NCI-H2029 treated with DMSO at 0.1 percent for 48 hours (cell line): ENCODE measurements at regions not wholly inside any gene's neighbourhood (a gene's known extent, or its start where the extent isn't known, plus 50 kb on each side); places are given as distances from the start of the nearest gene placed in this dataset.

ENCODE experiments used
- DNase-seq: peaks from one replicate; lab custom pipeline; 2025; lab: John Stamatoyannopoulos, UW

DNA sequence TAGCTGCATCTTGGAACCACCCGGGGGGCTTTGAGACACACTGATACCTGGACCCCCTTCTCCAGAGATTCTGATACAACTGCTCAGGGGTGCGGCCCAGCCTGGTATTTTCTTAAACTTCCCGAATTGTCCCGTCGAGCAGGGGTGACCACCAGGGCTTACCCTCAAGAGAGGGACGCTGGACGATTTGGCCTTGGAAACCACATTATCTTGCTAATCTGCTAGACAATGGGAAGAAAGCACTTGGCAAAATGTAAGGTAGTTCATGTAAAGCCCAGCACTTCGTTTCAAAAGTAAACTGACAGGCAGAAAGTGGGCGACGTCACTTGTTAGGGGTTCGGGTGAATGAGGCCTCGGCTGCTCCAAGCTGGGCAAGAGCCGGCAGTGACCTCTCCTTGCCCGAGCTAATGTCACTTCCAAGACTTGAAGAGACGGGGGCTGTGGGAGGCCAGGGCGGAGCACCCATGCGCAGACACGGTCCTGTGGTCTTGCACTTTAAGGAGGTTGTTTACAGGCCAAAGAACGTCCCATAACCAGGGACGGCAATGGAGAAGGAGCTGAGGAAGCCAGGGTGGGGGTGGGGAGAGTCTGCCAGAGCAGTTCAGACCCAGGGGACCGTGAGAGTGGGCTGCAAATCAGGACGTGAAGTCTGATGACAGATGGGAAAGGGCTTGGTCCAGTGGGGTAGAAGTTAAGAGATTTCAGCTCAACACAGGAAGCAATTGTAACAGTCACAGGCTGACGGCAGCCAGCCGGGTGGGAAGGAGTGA, 152.7 kb upstream of the GSE1 start:
- DNase-seq: no peak

- DNase-seq: no peak
Observed at GRCh38 chr16:85461022-85461813, 151.9 kb upstream of the GSE1 start.

DNA sequence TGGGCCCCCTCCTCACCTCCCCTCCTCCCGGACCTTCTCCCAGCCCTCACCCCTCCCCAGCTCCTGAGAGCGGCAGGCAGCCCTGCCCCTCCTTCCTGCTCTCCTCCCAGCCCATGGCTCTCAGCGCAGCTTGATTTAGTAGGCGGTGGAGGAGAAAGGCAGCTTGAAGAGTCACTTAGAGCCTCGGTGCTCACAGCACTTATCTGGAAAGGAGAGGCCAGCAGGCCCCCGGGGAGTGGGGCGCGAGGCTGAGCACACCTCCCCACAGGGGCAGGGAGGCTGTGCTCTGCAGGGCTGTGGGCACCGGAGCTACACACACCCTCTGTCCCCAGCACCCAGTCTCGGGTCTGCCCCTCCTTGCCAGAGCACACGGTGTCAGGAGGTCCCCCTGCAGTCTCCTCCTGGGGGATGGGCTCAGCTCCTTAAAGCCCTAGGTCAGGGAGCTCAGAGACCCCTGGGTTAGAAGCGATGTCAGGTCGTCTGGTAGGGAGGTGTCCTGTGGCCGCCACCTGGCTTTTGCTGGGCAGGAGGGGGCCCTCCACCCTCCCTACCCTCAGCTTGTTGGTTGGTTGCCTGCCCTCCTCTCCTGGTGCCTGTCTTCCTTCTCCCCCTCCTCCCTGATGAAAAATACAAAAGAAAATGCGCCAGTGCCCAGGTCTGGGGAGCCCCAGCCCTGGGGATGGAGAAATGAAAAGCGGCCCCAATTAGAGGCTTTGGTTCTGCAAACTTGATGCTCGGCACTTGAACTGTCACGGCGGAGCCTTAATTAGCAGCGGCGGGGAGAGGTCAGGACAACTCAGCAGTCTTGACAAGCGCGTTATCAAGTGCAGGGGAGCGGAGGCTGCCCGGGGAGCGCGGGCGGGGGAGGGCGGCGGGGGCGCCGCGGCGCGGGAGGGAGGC, 151.1 kb upstream of the GSE1 start:
- no peak for DNase-seq

- no peak for DNase-seq
Observed at GRCh38 chr16:85462714-85463611, 150.2 kb upstream of the GSE1 start.

- no peak for DNase-seq
Observed at GRCh38 chr16:85463672-85464382, 149.3 kb upstream of the GSE1 start.

DNA sequence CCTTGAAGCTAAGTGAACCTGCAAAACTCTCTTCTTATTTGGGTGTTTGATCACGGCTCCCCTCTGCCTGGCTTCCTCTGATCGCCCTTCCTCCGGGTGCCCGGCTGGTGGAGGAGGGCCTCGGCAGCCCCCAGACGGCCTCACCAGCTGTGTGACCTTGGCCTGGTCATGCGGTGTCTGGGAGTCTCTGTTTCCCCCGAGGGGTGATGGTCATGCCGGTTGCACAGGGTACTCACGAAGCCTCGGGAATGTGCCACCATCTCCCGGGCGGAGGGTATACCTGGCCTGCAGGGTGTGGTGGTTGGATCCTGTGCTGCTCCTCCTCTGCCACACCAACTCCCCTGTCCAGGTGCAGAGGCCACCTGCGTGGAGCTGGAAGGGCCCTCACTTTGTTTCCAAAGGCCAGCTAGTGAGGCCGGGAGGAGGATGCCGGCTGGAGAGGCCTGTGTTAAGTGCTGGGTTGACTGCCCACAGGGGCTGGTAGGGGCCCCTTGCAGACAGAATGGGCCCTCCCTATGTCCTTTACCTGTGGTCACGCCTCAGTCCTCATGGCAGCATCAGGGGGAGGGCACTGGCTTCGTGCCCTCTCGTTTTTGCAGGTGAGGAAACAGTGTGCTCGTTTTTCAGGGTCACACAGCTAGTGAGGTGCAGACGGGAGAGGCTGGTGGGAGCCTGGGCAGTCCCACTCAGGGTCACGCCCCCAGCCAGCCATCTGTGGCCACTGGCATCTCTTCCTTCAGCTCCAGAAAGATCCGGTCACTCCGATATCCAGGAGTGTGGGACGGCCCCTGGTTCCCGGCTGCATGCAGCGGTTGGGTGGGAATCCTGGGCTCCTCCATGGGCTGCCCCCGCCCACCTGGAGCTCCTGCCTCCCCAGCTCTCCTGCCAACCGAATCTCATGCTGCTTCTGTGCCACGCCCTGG, 148.5 kb upstream of the GSE1 start:
- no peak for DNase-seq

- DNase-seq: no peak
Observed at GRCh38 chr16:85465328-85466303, 147.5 kb upstream of the GSE1 start.

- DNase-seq: no peak
Observed at GRCh38 chr16:85466304-85466700, 146.8 kb upstream of the GSE1 start.

GRCh38 chr16:85466989-85467388, 146.1 kb upstream of the GSE1 start:
- no peak for DNase-seq

DNA sequence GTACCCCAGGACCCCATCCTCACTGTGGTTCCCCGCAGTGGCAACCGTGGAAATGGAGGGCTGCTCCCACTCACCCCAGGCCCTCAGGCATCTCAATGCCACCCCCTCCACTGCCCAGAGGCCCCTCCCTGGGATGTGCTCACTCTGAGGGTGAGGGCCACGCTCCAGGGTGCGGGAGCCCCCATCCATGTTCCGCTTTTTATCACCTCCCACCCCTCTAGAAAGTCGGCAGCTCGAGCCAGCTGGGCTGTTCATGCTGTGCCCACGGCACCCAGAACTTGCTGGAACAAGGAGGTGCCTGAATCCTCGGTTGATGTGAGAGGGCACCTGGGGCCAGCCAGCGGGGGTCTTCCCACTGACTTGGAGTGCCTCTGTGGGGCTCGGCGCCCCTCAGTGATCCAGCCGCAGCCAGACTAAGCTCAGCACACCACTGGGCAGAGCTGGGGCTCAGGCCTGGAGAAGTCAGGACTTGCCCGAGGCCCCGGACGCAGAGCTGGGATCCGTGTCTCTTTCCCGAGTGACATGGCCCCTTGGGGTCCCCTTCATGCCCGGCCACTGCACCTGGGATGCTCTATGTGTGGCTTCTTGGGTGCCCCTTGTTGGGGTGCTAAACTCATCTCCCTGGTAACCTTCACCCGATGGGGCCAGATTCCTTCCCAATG, 143.1 kb upstream of the GSE1 start:
- no peak for DNase-seq

- no peak for DNase-seq
Observed at GRCh38 chr16:85470873-85471272, 142.2 kb upstream of the GSE1 start.

DNA sequence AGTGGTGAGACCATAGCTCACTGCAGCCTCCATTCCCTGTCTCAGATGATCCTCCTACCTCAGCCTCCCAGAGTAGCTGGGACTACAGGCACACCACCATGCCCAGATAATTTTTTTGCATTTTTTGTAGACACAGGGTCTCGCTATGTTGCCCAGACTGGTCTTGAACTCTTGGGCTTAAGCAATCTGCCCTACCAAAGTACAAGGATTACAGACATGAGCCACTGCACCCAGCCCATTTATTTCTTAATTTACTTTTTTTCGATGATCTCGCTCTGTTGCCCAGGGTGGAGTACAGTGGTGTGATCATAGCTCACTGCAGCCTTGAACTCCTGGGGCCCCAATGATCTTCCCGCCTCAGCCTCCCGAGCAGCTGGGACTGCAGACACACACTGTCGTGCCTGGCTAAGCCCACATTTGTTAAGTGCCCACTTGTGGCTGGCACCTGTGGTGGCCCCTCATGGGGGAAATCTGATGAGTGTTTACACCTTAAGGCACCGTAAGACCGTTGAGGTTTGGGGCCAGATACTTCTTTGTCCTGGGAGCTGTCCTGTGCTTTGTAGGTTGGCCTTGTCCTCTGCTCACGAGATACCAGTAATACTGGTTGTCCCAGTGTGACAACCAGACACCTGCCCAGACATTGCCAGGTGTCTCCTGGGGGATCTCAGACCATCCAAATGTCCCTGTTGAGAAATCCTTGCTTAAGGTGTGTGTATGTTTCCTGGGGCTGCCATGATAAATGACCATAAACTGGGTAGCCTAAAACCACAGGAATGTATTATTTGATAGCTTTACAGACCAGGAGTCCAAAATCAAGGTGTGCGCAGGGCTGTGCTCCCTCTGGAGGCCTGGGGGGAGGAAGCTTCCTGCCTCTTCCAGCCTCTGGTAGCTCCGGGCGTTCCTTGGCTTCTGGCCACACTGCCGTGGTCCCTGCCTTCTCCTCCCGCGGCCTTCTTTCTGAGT, 141.4 kb upstream of the GSE1 start:
- peak; percentile 56 for DNase-seq

GRCh38 chr16:85472514-85472913, 140.6 kb upstream of the GSE1 start:
- no peak for DNase-seq

DNA sequence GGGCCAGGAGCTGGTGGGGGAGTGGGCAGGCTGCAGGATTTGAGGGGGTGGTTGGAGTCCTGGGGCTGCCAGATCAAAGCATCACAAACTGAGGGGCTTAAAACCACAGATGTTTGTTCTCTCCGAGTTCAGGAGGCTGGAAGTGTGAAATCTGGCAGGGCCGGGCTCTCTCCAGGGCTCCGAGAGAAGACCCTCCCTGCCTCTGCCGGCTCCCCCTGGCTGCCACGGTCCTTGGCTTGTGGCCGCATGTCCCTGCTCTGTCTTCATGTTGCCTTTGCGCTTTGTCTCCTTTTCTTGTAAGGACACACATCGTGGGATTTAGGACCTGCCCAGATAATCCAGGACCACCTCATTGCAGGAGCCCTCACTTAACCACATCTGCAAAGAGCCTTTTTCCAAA, 139.8 kb upstream of the GSE1 start:
- DNase-seq: no peak

- DNase-seq: no peak
Observed at GRCh38 chr16:85473909-85474620, 139.1 kb upstream of the GSE1 start.

DNA sequence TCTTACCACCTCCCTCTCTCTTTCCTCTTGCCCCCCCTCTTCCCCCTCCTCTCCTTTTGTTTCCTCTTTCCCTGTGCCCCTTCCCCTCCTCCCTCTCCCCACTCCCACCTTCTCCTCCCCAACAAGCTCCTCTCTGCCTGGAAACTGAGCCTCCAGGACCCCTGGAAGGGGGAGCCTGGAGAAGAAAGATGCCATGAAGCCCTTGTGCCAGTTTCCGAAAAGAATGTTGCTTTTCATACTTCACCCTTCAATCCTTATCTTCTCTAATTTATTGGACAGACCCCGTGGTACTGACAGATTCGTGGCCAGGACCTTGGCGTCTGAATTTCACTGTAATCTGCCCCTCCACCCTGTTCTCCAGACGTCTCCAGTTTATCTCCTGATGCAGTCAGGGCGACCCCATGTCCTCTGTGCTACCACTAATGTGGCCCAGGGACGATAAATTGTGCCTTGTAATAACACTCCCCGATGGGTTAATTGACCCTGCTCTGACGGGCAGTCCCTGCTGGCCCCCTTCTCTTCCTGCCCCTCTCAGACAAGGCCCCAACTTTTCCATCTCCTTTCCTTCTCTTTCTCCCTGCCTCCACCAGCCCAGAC, 138.4 kb upstream of the GSE1 start:
- no peak for DNase-seq
